DOHH2 (cell line): ENCODE measurements at regions not wholly inside any gene's neighbourhood (a gene's known extent, or its start where the extent isn't known, plus 50 kb on each side); places are given as distances from the start of the nearest gene placed in this dataset.
"Not testable (repeated sequence)": the region's sequence is repeated elsewhere in the genome, so short reads cannot be mapped to it uniquely, and the experiment has no call there.

Experiments used
- H3F3A ChIP-seq: fragments of 200-600 bp; sonication (generic), shearing (Covaris generic); 2 replicates; pipeline ENCODE4 v1.6.0; 2016; ENCODE audit warnings: antibody characterized with exemption, mild to moderate bottlenecking; ENCODE audit not compliant: control insufficient read depth, insufficient read depth
- H3K27ac ChIP-seq: fragments of 200-600 bp; sonication (generic); 2 replicates; pipeline ENCODE4 v1.5.1; 2014; ENCODE audit warnings: low read depth, mild to moderate bottlenecking, low read length, moderate library complexity
- H3K27me3 ChIP-seq: fragments of 200-600 bp; sonication (generic); 2 replicates; pipeline ENCODE4 v1.6.1; 2014; ENCODE audit warnings: mild to moderate bottlenecking, low read length, mixed read lengths; ENCODE audit not compliant: control insufficient read depth
- H3K36me3 ChIP-seq: fragments of 200-600 bp; sonication (generic); 2 replicates; pipeline ENCODE4 v1.6.1; 2014; ENCODE audit warnings: mild to moderate bottlenecking, low read length, moderate library complexity, mixed read lengths; ENCODE audit not compliant: control insufficient read depth
- H3K4me1 ChIP-seq: fragments of 200-600 bp; sonication (generic); 2 replicates; pipeline ENCODE4 v1.6.1; 2014; ENCODE audit warnings: mild to moderate bottlenecking, low read length, mixed read lengths; ENCODE audit not compliant: control insufficient read depth
- H3K4me2 ChIP-seq: fragments of 200-600 bp; sonication (generic); 2 replicates; pipeline ENCODE4 v1.6.0; 2014; ENCODE audit warnings: mild to moderate bottlenecking, low read length, moderate library complexity
- H3K4me3 ChIP-seq: fragments of 200-600 bp; sonication (generic); 2 replicates; pipeline ENCODE4 v1.5.1; 2014; ENCODE audit warnings: mild to moderate bottlenecking, low read length, mixed read lengths
- H3K79me2 ChIP-seq: fragments of 200-600 bp; sonication (generic); 2 replicates; pipeline ENCODE4 v1.6.1; 2014; ENCODE audit warnings: mild to moderate bottlenecking, low read length, mixed read lengths; ENCODE audit not compliant: control insufficient read depth
- H3K9me2 ChIP-seq: fragments of 200-600 bp; sonication (generic); replicated peaks from 2 replicates; pipeline ENCODE4 v1.6.1; 2014; ENCODE audit warnings: mild to moderate bottlenecking, low read length, mixed read lengths; ENCODE audit not compliant: control insufficient read depth
- H3K9me3 ChIP-seq: fragments of 200-600 bp; sonication (generic); 2 replicates; pipeline ENCODE4 v1.6.1; 2014; ENCODE audit warnings: antibody characterized with exemption, low read length, mixed read lengths; ENCODE audit not compliant: control insufficient read depth, insufficient read depth
- H4K20me1 ChIP-seq: fragments of 200-600 bp; sonication (generic); 2 replicates; pipeline ENCODE4 v1.6.0; 2014; ENCODE audit warnings: low read depth, mild to moderate bottlenecking, antibody characterized with exemption, low read length, moderate library complexity; ENCODE audit not compliant: control insufficient read depth, insufficient read depth
- EZH2phosphoT487 ChIP-seq: fragments of 200-600 bp; sonication (generic); IDR thresholded peaks from 2 replicates; pipeline ENCODE4 v1.6.1; 2017; ENCODE audit warnings: borderline replicate concordance, mild to moderate bottlenecking, antibody characterized with exemption, low read length, moderate library complexity, mixed read lengths
- TF ChIP-seq, protein P1 (sequence below): fragments of 200-600 bp; sonication (generic); IDR thresholded peaks from one replicate; pipeline ENCODE4 v1.5.1; 2014; ENCODE audit warnings: antibody characterized with exemption, mild to moderate bottlenecking, low read depth, low read length; ENCODE audit not compliant: poor library complexity, severe bottlenecking

- Histone ChIP-seq H3K9me2 (no peaks in the 10 kb centered on the region), H3K4me3 (no peak overlapping the region), H3K27ac (no peak overlapping the region), H4K20me1 (no peaks in the 10 kb centered on the region), H3K4me1 (no peaks in the 10 kb centered on the region), H3K79me2 (no peaks in the 10 kb centered on the region), H3K9me3 (no peaks in the 10 kb centered on the region), H3K36me3 (no peaks in the 10 kb centered on the region), H3K27me3 (no peaks in the 10 kb centered on the region; the same call in 1 of the 2 replicates), H3F3A (no peaks in the 10 kb centered on the region), H3K4me2 (no peak overlapping the region)
- TF ChIP-seq EZH2phosphoT487 = no peak
These were observed 56.9 kb upstream of the DHRS4 start for GRCh38 chr14:23896609-23897153.

GRCh38 chr14:23897291-23897690 lies 56.3 kb upstream of the DHRS4 start:
- not testable (repeated sequence) for H3K4me2 ChIP-seq, H3K27me3 ChIP-seq, H3F3A ChIP-seq, H3K9me2 ChIP-seq, H3K36me3 ChIP-seq, H4K20me1 ChIP-seq, H3K9me3 ChIP-seq, H3K4me3 ChIP-seq, H3K27ac ChIP-seq, H3K79me2 ChIP-seq, H3K4me1 ChIP-seq

- not testable (repeated sequence) for H3F3A ChIP-seq, H3K4me1 ChIP-seq, H3K4me2 ChIP-seq, H3K9me3 ChIP-seq, H3K27me3 ChIP-seq, H3K79me2 ChIP-seq, H3K27ac ChIP-seq, H3K36me3 ChIP-seq, H3K9me2 ChIP-seq, H4K20me1 ChIP-seq, H3K4me3 ChIP-seq
These were observed 55.2 kb upstream of the DHRS4 start for GRCh38 chr14:23898359-23898758.

DNA sequence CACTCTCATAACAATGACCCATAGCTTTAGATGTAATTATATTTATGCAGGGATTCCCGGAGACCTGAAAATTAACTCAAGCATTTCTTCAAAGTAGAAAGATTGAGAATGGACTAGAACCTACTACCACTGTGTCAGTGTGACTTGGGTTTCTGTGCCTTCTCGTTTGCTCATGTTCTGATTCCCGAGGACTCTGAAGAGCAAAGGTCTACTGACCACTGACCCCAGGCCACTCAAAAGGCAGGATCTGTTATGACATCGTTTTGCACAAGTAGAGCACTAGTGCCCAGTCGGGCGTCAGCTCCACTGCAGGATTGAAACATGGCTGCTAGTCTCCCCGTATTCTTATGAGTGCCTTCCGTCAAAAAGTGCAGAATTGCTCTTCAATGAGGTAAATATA lies 53.8 kb upstream of the DHRS4 start:
- no peaks in the 10 kb centered on the region for H3K36me3 ChIP-seq
- no peaks in the 10 kb centered on the region; the same call in 1 of the 2 replicates for H3K27me3 ChIP-seq
- H3F3A ChIP-seq = no peaks in the 10 kb centered on the region
- H3K4me2 ChIP-seq = no peak overlapping the region
- no peak for TF ChIP-seq EZH2phosphoT487
- TF ChIP-seq, protein P1, sequence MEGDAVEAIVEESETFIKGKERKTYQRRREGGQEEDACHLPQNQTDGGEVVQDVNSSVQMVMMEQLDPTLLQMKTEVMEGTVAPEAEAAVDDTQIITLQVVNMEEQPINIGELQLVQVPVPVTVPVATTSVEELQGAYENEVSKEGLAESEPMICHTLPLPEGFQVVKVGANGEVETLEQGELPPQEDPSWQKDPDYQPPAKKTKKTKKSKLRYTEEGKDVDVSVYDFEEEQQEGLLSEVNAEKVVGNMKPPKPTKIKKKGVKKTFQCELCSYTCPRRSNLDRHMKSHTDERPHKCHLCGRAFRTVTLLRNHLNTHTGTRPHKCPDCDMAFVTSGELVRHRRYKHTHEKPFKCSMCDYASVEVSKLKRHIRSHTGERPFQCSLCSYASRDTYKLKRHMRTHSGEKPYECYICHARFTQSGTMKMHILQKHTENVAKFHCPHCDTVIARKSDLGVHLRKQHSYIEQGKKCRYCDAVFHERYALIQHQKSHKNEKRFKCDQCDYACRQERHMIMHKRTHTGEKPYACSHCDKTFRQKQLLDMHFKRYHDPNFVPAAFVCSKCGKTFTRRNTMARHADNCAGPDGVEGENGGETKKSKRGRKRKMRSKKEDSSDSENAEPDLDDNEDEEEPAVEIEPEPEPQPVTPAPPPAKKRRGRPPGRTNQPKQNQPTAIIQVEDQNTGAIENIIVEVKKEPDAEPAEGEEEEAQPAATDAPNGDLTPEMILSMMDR = no peak
- no peaks in the 10 kb centered on the region for H3K9me3 ChIP-seq
- H3K4me3 ChIP-seq = no peak overlapping the region
- no peak overlapping the region for H3K27ac ChIP-seq
- H3K9me2 ChIP-seq = no peaks in the 10 kb centered on the region
- H3K4me1 ChIP-seq = no peaks in the 10 kb centered on the region
- H4K20me1 ChIP-seq = no peaks in the 10 kb centered on the region
- H3K79me2 ChIP-seq = no peaks in the 10 kb centered on the region

DNA sequence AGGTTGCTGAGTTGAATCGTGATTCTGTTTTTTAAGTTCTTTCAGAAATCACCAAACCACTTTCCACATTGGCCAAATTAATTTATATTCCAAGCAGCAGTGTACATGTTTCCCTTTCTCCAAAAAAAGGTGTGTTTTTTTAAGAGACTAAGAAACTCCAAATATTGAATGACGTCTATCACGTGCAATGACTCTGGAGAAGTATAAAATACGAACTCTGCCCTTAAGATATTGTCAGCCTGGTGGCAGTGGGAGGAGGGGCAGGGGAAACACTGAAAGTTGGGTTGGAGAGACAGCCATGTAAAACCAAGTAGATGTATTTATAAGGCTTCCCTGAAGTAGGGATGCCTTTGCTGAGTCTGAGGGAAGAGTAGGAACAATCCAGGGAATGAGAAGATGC lies 50.1 kb upstream of the DHRS4 start:
- no peaks in the 10 kb centered on the region for H3F3A ChIP-seq
- H4K20me1 ChIP-seq = no peaks in the 10 kb centered on the region
- H3K9me2 ChIP-seq = no peaks in the 10 kb centered on the region
- no peaks in the 10 kb centered on the region for H3K4me1 ChIP-seq
- no peaks in the 10 kb centered on the region for H3K9me3 ChIP-seq
- H3K36me3 ChIP-seq = no peaks in the 10 kb centered on the region
- H3K4me3 ChIP-seq = no peak overlapping the region
- peaks cover 5% of the 10 kb centered on the region; the same call in 1 of the 2 replicates for H3K27me3 ChIP-seq
- H3K79me2 ChIP-seq = no peaks in the 10 kb centered on the region
- no peak overlapping the region for H3K27ac ChIP-seq
- no peak overlapping the region for H3K4me2 ChIP-seq
- TF ChIP-seq, protein P1 = no peak
- no peak for TF ChIP-seq EZH2phosphoT487
